Cardiac septum (tissue), 1 donor: ENCODE measurements at regions not wholly inside any gene's neighbourhood (a gene's known extent, or its start where the extent isn't known, plus 50 kb on each side); places are given as distances from the start of the nearest gene placed in this dataset.

ENCODE experiments used
- DNase-seq: peaks from one replicate; pipeline ENCODE4 v3.0.0-alpha.2; 2020; ENCODE audit warnings: low spot score
- intact Hi-C: fragments of 100-400 bp; cut with DNase I; formaldehyde crosslinking; loops from one replicate; pipeline ENCODE4 v1.14.0; 2022
- donor health status: DM: no; HTN: no; CAD: no.

GRCh38 chr13:70386919-70387318 is 278.7 kb upstream of the KLHL1 start:
- intact Hi-C loops, result no loop called here
- DNase-seq, result no peak

GRCh38 chr13:70385852-70386251 is 277.6 kb upstream of the KLHL1 start:
- peak; percentile 57 for DNase-seq
- intact Hi-C loops, result no loop called here

DNA sequence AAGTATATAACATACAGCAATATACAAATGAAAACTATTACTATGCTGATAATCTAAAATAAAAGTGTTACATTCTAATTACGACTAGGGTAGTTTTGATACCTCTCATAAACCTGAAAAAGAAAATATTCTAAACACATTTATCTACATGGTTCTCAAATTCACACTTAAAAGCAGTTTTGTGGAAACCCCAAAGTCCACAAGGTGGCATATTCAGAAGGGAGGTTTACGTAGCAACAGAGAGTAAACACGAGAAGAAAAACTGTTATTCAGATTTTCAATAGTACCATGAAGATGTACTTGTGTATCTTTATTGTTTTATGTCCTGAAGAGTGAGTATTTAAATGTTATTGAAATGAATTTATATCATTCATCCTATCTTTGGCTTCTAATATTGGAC is 275.9 kb upstream of the KLHL1 start:
- intact Hi-C loops, result no loop called here

GRCh38 chr13:70380809-70381208 is 272.6 kb upstream of the KLHL1 start:
- intact Hi-C loops, result no loop called here

More for the DNA sequence above, 275.9 kb upstream of the KLHL1 start:
- no peak for DNase-seq

DNA sequence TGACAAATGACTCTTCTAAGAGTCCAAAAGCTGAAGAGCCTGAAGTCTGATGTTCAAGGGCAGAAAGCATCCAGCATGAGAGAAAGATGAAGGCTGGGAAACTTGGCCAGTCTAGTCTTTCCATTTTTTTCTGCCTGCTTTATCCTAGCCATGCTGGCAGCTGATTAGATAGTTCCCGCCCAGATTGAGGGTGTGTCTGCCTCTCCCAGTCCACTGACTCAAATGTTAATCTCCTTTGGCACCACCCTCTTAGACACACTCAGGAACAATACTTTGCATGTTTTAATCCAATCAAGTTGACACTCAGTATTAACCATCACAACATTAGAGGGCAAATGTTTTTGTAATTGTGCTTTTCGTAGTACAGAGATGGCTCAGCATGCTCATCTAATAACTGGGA is 267.5 kb upstream of the KLHL1 start:
- intact Hi-C loops, result no loop called here
- no peak for DNase-seq

More at GRCh38 chr13:70380809-70381208, 272.6 kb upstream of the KLHL1 start:
- no peak for DNase-seq

GRCh38 chr13:70370924-70371323 is 262.7 kb upstream of the KLHL1 start:
- intact Hi-C loops, result no loop called here

DNA sequence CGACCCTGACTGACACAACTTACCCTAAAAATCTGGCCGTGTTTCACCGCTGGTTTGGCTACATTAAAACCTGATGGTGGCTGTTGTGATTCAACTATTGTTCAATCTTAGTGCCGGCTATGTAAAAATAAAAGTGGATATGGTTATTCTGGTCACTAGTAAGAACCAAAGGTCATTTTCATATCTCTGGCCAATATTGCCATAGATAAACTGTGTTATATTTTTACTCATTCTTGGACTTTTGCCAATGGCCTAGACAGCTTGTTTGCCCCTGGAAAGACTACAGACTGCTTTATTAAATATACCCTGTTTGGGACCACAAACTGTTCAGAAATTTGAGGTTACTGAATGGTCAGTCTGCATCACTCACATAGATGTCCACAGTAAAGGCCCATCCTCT is 258.5 kb upstream of the KLHL1 start:
- intact Hi-C loops, result no loop called here

More at GRCh38 chr13:70370924-70371323, 262.7 kb upstream of the KLHL1 start:
- no peak for DNase-seq

DNA sequence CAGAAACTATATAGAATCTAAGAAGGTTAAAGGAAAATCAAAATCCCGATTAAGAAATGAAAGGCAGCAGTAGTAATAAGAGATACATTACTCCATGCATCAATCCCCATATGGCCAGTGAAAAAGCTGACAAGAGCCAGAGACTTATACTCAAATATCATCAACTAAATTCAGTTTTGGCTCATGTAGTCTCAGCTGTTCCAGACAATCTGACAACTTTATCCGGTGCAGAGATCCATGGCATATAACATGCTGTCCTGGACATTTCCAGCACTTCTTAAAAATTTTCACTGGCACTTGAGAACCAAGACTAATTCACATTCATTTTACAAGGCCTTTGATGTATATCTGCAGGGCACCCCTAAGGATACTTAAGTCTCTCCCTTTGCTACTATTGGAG is 255.7 kb upstream of the KLHL1 start:
- no peak for DNase-seq

More for the DNA sequence above, 258.5 kb upstream of the KLHL1 start:
- no peak for DNase-seq

GRCh38 chr13:70362820-70363570 is 254.7 kb upstream of the KLHL1 start:
- intact Hi-C loops, result no loop called here
- no peak for DNase-seq

More for the DNA sequence above, 255.7 kb upstream of the KLHL1 start:
- intact Hi-C loops, result no loop called here

GRCh38 chr13:70357031-70357430 is 248.8 kb upstream of the KLHL1 start:
- intact Hi-C loops, result no loop called here
- no peak for DNase-seq

DNA sequence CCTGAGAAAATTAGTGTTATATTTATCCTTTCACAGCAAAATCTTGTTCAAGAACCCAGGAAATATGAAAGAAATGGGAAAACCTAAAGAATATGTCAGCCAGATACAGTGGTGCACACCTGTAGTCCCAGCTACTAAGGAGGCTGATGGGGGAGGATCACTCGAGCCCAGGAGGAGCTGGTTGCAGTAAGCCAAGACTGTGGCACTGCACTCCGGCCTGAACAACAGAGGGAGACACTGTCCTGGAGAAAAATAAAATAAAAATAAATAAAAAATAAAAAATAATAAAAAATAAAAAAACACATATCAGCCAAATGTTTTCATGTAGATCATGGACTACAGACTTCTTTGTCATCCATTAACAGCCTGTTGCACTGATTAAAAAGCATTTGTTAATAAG is 244.8 kb upstream of the KLHL1 start:
- intact Hi-C loops, result no loop called here
- no peak for DNase-seq

DNA sequence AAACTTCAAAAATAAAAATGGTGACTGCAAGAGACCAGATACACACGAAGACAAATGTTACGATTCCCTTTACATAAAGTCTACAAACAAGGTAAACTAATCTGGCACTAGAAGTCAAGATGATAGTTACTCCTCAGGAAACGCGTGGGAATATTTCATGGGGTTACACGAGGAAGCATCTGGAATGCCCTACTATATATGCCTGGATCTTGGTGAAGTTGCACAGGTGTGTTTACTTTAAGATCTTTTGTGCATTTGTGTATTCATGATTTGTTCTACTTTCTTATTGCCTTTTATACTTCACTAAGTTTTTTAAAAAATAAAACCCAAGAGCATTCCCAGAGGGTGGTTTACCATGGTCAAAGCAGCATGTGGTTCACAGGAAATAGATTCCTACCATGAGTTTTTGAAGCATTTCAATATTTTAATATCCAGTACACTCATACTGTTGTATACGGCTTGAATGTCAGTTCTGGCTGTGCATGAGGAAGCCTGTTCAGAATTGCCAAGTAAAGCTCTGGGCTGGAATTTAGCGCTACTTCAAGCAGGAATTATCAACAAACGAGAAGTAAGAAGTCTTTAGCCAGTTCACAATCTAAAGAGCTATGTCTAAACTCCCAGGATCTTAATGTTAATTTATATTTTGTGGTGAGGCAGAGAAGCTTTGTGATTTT is 239.8 kb upstream of the KLHL1 start:
- DNase-seq, result no peak
- intact Hi-C loops, result no loop called here

GRCh38 chr13:70339738-70340137 is 231.5 kb upstream of the KLHL1 start:
- DNase-seq, result no peak

GRCh38 chr13:70338609-70339008 is 230.4 kb upstream of the KLHL1 start:
- intact Hi-C loops, result no loop called here
- no peak for DNase-seq

More at GRCh38 chr13:70339738-70340137, 231.5 kb upstream of the KLHL1 start:
- intact Hi-C loops, result no loop called here

- intact Hi-C loops, result no loop called here
- no peak for DNase-seq
These were observed 228.6 kb upstream of the KLHL1 start for GRCh38 chr13:70336866-70337265.

DNA sequence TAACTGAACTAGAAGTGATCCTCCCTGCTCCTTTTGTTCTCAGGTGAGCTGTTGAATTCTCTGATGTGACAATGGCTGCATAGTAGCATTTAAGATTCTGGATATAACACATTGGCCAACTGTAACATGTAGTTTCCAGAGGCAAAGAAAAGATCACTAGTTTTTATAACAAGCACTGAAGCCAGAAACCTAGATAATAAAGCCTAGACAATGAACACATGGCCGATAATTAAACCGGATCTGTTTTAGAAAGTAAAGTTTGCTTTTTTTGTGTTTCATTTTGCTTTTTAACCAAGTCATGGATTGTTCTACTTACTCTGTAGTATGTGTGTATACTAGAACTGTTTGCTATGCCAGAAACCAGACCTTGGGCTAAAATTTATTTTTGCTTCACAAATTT is 225.5 kb upstream of the KLHL1 start:
- intact Hi-C loops, result no loop called here
- no peak for DNase-seq

DNA sequence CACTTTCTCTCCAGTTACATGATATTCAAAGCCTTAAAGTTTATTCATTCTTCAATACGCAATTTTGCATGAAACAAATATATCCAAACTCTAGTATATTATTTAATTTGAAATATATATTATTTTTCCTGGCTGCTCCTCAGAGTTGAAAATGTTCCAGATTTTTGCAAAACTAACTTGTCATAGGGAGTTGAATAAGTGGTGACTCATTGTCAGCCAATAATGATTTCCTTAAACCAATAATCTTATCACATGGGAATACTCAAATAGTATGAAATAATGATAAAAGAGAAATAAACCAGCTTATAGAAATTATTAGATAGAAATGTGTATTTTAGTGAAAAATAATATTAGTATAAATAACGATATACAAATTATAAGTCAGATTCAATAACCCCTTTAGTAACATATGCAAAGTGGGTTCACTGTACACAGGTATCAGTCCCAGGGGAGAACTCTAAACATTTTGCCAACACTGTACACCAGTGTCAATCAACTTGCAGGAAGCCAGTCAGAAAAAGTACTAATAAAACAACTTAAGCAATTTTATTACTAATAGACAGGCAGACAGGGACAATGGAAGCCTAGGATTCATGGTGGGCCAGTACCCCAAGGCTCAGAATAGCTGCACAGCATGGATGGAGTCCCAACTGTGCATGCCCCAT is 222.6 kb upstream of the KLHL1 start:
- intact Hi-C loops, result no loop called here
- DNase-seq, result no peak

DNA sequence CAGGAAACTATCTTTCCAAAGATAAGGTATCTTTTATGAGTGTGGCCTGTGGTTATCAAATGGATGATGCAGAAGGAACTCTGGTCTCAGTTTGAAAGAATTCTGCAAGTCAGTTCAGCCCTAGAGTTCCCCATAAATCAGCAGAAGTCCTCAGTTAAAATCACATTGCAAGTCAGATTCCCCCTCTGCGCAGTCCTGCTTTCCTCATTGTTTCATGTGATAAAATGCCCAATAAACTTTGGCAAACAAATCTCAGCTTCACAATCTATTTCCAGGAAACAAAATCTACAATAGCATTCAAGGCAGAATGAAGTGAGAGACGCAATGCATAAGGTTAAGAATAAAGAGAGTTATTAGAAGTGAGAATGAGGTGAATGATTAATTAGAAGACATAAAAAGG is 216.3 kb upstream of the KLHL1 start:
- no peak for DNase-seq
- intact Hi-C loops, result no loop called here

DNA sequence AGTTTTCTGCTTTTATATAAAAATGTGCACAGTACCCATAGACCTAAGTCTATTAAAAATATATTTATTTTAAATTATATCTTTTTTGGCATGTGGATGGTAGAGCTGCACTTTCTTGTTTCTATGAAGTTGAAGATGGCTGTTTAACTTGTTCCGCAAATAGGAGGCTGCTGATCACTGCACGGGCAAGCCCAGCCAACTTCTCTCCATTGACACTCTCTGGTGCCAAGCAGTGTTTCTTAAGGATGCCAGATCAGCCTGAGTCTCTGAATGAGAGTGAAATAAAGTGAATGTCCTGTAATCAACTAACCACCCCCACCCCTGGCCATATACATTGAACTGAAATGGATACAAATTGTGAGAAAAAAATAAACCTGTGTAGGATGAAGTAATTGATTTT is 202.9 kb upstream of the KLHL1 start:
- DNase-seq, result no peak
- intact Hi-C loops, result no loop called here

GRCh38 chr13:70310396-70311119 is 202.3 kb upstream of the KLHL1 start:
- DNase-seq, result no peak
- intact Hi-C loops, result no loop called here
